Esophagus squamous epithelium (tissue), 5 donors: ENCODE measurements at regions not wholly inside any gene's neighbourhood (a gene's known extent, or its start where the extent isn't known, plus 50 kb on each side); places are given as distances from the start of the nearest gene placed in this dataset.
"Not testable (repeated sequence)": the region's sequence is repeated elsewhere in the genome, so short reads cannot be mapped to it uniquely, and the experiment has no call there.

Experiments used
- DNase-seq: peaks from one replicate; lab custom pipeline; 2025; lab: John Stamatoyannopoulos, UW
- H3K27ac ChIP-seq, 4 donors: fragments of 200-600 bp; sonication (generic); one replicate each; pipeline ENCODE4 v1.5.1; 2016 to 2019; ENCODE audit warnings: mild to moderate bottlenecking in 1 of 4
- H3K27me3 ChIP-seq, 4 donors: fragments of 200-600 bp; sonication (generic); 1 replicate in 3 of 4; 2 replicates in 1 of 4; pipeline versions ENCODE4 v1.5.1 to v1.6.0; 2017 to 2021; ENCODE audit warnings: antibody characterized with exemption in 1 of 4
- H3K36me3 ChIP-seq, 3 donors: fragments of 200-600 bp; sonication (generic); one replicate each; pipeline ENCODE4 v1.5.1; 2016 to 2019
- H3K4me1 ChIP-seq, 3 donors: fragments of 200-600 bp; sonication (generic); one replicate each; pipeline ENCODE4 v1.5.1; 2017 to 2019
- H3K4me3 ChIP-seq, 4 donors: fragments of 200-600 bp; sonication (generic); 1 replicate in 3 of 4; 2 replicates in 1 of 4; pipeline ENCODE4 v1.5.1; 2016 to 2019; ENCODE audit warnings: mild to moderate bottlenecking in 2 of 4, moderate library complexity in 1 of 4
- H3K9me3 ChIP-seq, 3 donors: fragments of 200-600 bp; sonication (generic); one replicate each; pipeline ENCODE4 v1.5.1; 2016 to 2019
- POLR2A ChIP-seq, 4 donors: fragments of 450-650 bp; IDR thresholded peaks; one replicate each; pipeline ENCODE4 v1.6.1; 2017; ENCODE audit warnings: antibody characterized with exemption in 4 of 4, mild to moderate bottlenecking in 4 of 4, moderate library complexity in 3 of 4
- WGBS, 2 donors: methylation state at CpG; one replicate each; pipeline ENCODE4 v1.1.5; 2018; 5-methylcytosine and 5-hydroxymethylcytosine counted together
- intact Hi-C: fragments of 100-400 bp; cut with DNase I; formaldehyde crosslinking; loops from one replicate; pipeline ENCODE4 v1.15.0; 2022
- TF ChIP-seq, protein P1 (sequence below), 6 experiments: fragments of 450-650 bp in 4 of 6; fragments of 200-600 bp in 2 of 6; sonication (generic) in 2 of 6; IDR thresholded peaks; one replicate each; pipeline ENCODE4 v1.5.1; 2016 to 2019; ENCODE audit warnings: antibody characterized with exemption in 6 of 6, mild to moderate bottlenecking in 4 of 6, moderate library complexity in 4 of 6
- donor health status: DM: yes; HTN: yes; CAD: no.

DNA sequence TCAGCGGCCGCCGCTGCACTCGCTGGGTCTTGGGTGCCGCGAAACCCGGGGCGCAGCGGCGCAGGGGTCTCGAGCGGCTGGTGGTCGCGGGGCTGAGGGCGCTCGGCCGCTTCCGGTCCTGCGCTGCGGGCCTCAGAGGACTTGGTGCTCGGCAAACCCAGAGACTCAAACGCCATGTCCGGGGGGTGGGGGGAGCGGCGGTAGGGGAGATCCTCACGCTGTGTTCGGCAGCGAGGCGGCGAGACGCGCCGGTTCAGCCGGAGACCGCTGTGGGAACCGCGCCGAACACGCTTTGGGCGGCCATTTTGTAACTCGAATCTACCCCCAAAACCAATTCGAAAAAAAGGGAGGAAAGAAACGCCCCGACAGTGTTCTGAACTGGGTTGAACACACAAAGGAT, 317.5 kb upstream of the CDH18 start:
- Histone ChIP-seq H3K27me3 (no peaks in the 10 kb centered on the region), H3K27ac (no peak overlapping the region), H3K36me3 (no peaks in the 10 kb centered on the region), H3K4me1 (no peaks in the 10 kb centered on the region), H3K4me3 (no peak overlapping the region), H3K9me3 (no peaks in the 10 kb centered on the region)
- TF ChIP-seq, protein P1, sequence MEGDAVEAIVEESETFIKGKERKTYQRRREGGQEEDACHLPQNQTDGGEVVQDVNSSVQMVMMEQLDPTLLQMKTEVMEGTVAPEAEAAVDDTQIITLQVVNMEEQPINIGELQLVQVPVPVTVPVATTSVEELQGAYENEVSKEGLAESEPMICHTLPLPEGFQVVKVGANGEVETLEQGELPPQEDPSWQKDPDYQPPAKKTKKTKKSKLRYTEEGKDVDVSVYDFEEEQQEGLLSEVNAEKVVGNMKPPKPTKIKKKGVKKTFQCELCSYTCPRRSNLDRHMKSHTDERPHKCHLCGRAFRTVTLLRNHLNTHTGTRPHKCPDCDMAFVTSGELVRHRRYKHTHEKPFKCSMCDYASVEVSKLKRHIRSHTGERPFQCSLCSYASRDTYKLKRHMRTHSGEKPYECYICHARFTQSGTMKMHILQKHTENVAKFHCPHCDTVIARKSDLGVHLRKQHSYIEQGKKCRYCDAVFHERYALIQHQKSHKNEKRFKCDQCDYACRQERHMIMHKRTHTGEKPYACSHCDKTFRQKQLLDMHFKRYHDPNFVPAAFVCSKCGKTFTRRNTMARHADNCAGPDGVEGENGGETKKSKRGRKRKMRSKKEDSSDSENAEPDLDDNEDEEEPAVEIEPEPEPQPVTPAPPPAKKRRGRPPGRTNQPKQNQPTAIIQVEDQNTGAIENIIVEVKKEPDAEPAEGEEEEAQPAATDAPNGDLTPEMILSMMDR (IDR thresholded peaks at IDR 0.05), result no peak
- TF ChIP-seq POLR2A (IDR thresholded peaks at IDR 0.05), result no peak
- 91 to 92% methylated on average over 20 of the region's 44 CpGs for WGBS, 2 donors
- DNase-seq, result no peak
- intact Hi-C loops, result no loop called here

DNA sequence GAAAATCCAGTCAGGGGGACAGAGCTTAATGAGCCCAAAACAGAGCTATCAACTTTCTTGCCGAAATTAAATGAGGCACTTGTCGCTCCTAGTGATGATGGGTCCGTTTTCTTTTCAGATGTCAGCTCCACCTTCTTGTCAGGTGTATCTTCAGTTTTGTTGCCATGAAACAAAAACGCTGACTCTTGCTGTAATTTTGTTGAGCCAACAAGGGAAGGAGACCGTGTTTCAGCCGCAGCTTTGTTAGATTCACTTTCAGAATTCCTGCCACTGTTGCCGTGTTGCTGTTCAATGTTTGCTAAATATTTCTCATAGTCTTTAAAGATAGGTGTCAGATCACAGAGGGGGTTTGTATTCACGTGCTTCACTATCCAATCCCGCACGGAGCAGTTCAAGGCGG, 316.6 kb upstream of the CDH18 start:
- 85 to 89% methylated on average over 10 to 11 of the region's 11 CpGs for WGBS, 2 donors
- H3K27me3 ChIP-seq, H3K27ac ChIP-seq, H3K4me1 ChIP-seq, H3K36me3 ChIP-seq, H3K4me3 ChIP-seq, intact Hi-C loops, H3K9me3 ChIP-seq, DNase-seq: not testable (repeated sequence)

DNA sequence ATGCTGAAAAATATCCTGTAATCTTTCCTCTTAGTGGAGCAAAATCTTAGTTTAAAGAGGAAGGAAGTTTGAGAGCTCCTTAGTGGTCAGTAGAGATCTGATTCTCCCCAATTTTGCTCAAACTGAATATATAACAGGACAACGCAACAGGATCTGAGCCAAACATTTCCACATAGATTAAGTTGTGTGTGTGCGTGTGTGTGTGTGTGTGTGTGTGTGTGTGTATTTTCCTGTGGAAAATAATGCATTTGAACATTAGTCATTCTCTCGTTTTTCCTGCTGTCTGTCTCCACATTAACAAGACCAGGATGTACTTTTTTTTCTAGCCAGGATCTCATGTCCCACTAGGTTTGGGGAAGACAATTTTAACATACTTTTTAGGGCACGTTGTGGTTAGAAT, 312.1 kb upstream of the CDH18 start:
- Histone ChIP-seq H3K9me3 (no peaks in the 10 kb centered on the region), H3K27ac (no peak overlapping the region), H3K4me3 (no peak overlapping the region), H3K27me3 (no peaks in the 10 kb centered on the region), H3K36me3 (no peaks in the 10 kb centered on the region), H3K4me1 (no peaks in the 10 kb centered on the region)
- intact Hi-C loops, result no loop called here
- TF ChIP-seq, protein P1 (IDR thresholded peaks at IDR 0.05), result no peak
- TF ChIP-seq POLR2A (IDR thresholded peaks at IDR 0.05), result no peak
- no peak for DNase-seq
- WGBS, 2 donors, result 40 to 44% methylated on average over 4 of the region's 4 CpGs

DNA sequence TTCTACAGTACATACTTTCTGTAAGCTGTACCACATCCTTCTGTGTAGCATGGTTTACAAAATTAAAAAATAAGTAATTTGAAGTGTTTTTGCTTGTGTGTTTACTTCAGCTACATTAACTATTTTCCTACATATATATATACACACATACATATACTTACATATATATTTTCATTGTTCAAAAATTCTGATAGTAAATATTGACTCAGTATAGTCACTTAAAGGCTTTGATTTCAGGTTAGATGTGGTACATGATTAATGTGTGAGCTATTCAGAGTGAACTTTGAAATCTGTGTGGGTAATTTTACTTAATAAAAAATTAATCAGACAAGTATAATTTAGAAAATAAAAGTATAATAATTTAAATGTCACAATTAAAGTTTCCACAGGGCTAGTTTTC, 306.7 kb upstream of the CDH18 start:
- H3K4me3 ChIP-seq, result no peak overlapping the region
- DNase-seq, result no peak
- no peak overlapping the region for H3K27ac ChIP-seq
- no peaks in the 10 kb centered on the region for H3K4me1 ChIP-seq
- no peaks in the 10 kb centered on the region for H3K36me3 ChIP-seq
- no peaks in the 10 kb centered on the region for H3K27me3 ChIP-seq
- TF ChIP-seq, protein P1 (IDR thresholded peaks at IDR 0.05), result no peak
- no peak for TF ChIP-seq POLR2A (IDR thresholded peaks at IDR 0.05)
- no peaks in the 10 kb centered on the region for H3K9me3 ChIP-seq
- intact Hi-C loops, result no loop called here

DNA sequence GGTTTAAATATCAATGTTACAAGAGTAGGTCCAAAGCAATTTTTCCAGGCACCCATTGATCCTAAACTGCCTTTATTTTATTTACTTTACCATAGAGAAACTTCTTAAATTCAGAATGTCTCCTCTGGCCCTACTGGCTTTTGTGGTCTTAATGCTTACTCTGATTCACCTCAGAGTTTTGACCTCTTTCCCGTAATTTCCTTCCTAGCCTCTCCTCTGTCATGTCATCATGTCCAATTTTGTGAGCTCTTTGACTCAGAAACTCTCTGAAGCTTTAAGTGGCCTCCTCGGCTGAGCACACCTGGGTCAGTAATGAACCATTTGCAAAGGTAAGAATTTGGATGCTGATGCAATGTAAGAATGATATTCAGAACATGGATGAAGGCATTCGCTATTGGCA, 303.8 kb upstream of the CDH18 start:
- intact Hi-C loops, result no loop called here
- TF ChIP-seq, protein P1 (IDR thresholded peaks at IDR 0.05), result no peak
- 71 to 80% methylated on average over 3 of the region's 3 CpGs for WGBS, 2 donors

DNA sequence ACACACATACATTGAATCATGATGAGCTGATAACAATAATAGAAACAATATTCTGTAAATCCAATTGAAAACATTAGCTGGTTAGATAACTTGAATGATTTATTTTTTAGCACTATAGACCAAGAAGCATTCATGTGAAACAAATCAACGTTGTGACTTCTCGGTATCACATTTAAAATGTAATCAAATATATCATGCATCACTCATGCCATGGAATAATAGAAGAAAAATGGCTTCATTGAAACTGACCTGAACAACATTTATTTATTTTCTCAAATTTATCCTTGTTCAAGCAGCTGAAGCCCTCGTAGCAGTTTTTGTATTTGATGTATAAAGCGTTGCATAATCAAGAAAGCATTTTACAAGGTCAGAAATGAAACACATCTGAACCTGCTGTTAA, 299.6 kb upstream of the CDH18 start:
- intact Hi-C loops, result no loop called here
- H3K27ac ChIP-seq, result no peak overlapping the region
- TF ChIP-seq, protein P1 (IDR thresholded peaks at IDR 0.05), result no peak
- TF ChIP-seq POLR2A (IDR thresholded peaks at IDR 0.05), result no peak
- DNase-seq, result no peak
- no peaks in the 10 kb centered on the region for H3K4me1 ChIP-seq
- no peak overlapping the region for H3K4me3 ChIP-seq
- H3K9me3 ChIP-seq, result no peaks in the 10 kb centered on the region
- 52 to 58% methylated on average over 4 of the region's 4 CpGs for WGBS, 2 donors
- no peaks in the 10 kb centered on the region for H3K27me3 ChIP-seq
- no peaks in the 10 kb centered on the region for H3K36me3 ChIP-seq

More for the DNA sequence above, 303.8 kb upstream of the CDH18 start:
- Histone ChIP-seq H3K36me3 (no peaks in the 10 kb centered on the region), H3K4me1 (no peaks in the 10 kb centered on the region), H3K27ac (no peak overlapping the region), H3K27me3 (no peaks in the 10 kb centered on the region), H3K9me3 (no peaks in the 10 kb centered on the region), H3K4me3 (no peak overlapping the region)
- DNase-seq, result no peak
